ENCODE measurements at regions not wholly inside any gene's neighbourhood (a gene's known extent, or its start where the extent isn't known, plus 50 kb on each side); places are given as distances from the start of the nearest gene placed in this dataset.

GRCh38 chr7:81583882-81584533 is 185.8 kb downstream of the HGF start:
- TF ChIP-seq, protein P1, sequence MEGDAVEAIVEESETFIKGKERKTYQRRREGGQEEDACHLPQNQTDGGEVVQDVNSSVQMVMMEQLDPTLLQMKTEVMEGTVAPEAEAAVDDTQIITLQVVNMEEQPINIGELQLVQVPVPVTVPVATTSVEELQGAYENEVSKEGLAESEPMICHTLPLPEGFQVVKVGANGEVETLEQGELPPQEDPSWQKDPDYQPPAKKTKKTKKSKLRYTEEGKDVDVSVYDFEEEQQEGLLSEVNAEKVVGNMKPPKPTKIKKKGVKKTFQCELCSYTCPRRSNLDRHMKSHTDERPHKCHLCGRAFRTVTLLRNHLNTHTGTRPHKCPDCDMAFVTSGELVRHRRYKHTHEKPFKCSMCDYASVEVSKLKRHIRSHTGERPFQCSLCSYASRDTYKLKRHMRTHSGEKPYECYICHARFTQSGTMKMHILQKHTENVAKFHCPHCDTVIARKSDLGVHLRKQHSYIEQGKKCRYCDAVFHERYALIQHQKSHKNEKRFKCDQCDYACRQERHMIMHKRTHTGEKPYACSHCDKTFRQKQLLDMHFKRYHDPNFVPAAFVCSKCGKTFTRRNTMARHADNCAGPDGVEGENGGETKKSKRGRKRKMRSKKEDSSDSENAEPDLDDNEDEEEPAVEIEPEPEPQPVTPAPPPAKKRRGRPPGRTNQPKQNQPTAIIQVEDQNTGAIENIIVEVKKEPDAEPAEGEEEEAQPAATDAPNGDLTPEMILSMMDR (IDR thresholded peaks at IDR 0.05; ENCODE audit: extremely low read depth in 1 of 2, insufficient read depth in 1 of 2, low read depth in 1 of 2, low read length in 2 of 2), result no peak
- TF ChIP-seq EZH2 (IDR thresholded peaks at IDR 0.05; ENCODE audit: borderline replicate concordance, low read depth, low read length, severe bottlenecking) (no peak), POLR2AphosphoS5 (IDR thresholded peaks at IDR 0.05; ENCODE audit: insufficient read depth, low read depth, low read length) (no peak), POLR2A (IDR thresholded peaks at IDR 0.05; ENCODE audit: low read depth, low read length) (no peak), MYC (IDR thresholded peaks at IDR 0.05; ENCODE audit: low read depth, low read length) (no peak)
- TF ChIP-seq, protein P2, sequence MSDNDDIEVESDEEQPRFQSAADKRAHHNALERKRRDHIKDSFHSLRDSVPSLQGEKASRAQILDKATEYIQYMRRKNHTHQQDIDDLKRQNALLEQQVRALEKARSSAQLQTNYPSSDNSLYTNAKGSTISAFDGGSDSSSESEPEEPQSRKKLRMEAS (IDR thresholded peaks at IDR 0.05; ENCODE audit: insufficient read depth, insufficient read length), result no peak
